HG03439 (cell line): ENCODE measurements at regions not wholly inside any gene's neighbourhood (a gene's known extent, or its start where the extent isn't known, plus 50 kb on each side); places are given as distances from the start of the nearest gene placed in this dataset.
"Not testable (repeated sequence)": the region's sequence is repeated elsewhere in the genome, so short reads cannot be mapped to it uniquely, and the experiment has no call there.

Source experiments
- ATAC-seq: cut with Tn5 transposase; IDR thresholded peaks from one replicate; pipeline ENCODE4 v1.9.1; 2021; ENCODE audit warnings: mild to moderate bottlenecking, moderate library complexity; ENCODE audit not compliant: unreplicated experiment

- no peak for ATAC-seq
Measured at GRCh38 chr11:41519696-41520095, 60.2 kb upstream of the LRRC4C start.

DNA sequence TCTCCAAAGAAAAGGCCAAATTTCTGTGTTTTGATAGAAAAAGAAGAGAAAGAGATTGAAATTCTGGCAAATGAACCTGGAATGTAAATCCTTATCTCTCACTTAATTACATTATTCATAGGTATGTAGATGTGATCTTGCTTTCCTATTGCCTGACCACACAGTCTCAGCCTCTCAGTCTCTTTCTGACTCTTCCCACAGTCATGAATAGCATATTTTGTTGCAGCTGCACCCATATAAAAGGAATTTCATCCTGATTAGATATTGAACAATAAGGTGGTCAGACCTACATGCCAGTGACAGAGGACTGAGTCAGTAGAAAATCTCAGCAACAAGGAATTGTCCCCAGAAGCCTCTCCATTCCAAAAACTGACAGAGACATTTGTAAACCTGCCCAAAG lies 62.9 kb upstream of the LRRC4C start:
- no peak for ATAC-seq

GRCh38 chr11:41522899-41523672 lies 63.6 kb upstream of the LRRC4C start:
- ATAC-seq: no peak

DNA sequence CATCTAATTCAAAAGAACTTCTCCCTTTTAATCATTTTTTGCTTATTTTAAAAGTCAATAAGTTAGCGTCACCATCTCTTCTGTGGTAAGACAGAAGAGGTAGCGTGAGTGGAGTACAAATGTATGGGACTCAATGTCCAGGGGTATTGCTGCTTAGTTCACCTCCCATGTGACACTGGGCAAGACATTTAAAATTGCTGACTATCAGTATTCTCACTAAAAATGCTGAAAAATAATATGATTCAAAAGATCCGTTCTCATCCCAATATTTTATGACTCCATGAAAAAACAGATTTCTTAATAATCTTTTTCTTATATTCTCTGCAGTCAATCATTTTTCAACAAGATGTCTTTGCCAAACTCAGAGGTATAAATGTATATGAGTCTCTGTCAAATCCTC lies 68.1 kb upstream of the LRRC4C start:
- no peak for ATAC-seq

GRCh38 chr11:41532413-41532812 lies 73.0 kb upstream of the LRRC4C start:
- ATAC-seq: no peak

DNA sequence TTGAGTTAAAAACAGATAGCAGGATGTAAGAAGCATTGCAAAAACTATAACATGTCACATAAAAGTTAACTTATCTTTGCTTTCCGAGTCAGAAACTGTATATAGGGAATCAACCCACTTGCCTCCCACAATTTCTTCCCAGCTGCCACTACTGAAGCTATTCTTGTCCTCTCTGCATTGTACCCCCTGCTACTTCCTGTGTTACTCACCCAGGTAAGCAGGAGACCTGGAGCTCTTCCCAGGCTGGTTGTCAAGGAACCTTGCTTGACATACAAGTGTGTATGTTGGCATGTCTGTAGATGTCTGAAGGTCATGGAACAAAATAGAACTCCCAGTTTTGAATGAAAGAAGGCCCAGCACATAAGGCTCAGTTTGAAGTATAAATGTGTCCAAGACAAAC lies 74.3 kb upstream of the LRRC4C start:
- ATAC-seq: no peak

DNA sequence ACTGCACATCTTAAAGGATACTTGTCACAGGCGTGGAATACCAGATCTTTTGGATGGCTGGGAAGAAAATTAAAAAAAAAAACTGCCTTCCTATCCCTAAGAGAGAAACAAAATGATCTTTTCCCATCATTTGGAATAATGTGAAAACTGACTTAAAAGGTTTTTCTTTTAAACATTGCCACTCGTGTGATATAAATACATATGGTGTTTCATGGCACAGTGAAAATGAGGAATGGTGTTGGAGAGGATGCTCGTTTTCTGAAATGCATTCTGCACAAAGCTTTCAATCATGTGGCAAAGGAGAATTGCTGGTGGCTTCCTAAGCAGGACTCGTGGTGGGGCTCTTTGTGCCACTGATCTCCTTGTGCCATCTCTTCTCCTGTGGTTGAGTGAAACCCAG lies 74.9 kb upstream of the LRRC4C start:
- no peak for ATAC-seq

DNA sequence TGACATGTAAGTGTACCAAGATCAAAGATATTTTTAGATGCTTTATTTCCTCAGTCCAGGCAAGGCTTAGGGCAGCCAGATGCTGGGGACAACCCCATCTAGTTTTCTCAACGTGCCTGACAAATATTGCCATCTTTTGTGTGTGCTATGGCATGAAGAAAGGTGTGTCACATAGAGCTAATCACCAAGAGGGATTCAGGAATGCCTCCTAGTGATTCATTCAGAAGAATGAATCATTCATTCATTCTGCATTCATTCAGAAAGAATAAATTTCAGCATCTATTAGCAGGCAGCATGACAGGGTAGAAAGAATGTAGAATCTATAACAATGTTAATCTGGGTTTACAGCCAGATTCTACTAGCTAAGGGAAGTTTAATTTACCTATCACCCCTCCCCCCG lies 75.4 kb upstream of the LRRC4C start:
- ATAC-seq: no peak

DNA sequence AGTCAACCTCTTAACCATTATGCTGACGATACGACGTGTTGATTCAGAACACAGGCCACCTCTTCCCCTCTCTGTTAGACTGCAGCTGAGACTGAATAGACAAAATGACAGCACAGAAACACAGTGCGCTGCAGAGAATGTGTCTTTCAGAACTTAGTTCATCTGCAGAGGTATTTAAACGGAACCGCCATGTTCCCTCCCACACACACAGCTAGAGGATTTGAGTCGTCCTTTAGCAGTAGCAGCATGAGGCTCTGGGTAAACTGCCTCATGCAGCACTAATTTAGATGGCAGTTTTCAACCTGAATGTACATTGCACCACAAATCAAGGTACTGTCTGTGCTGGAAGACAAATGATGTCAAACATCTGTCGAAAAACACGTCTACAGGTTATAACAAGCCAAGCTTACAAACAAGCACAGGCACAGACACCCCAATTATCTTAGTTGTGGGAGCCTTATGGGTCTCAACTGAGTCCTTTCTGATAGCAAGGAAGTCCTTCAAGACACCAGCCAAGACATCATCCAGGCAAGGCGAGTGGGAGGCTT lies 76.6 kb upstream of the LRRC4C start:
- no peak for ATAC-seq

DNA sequence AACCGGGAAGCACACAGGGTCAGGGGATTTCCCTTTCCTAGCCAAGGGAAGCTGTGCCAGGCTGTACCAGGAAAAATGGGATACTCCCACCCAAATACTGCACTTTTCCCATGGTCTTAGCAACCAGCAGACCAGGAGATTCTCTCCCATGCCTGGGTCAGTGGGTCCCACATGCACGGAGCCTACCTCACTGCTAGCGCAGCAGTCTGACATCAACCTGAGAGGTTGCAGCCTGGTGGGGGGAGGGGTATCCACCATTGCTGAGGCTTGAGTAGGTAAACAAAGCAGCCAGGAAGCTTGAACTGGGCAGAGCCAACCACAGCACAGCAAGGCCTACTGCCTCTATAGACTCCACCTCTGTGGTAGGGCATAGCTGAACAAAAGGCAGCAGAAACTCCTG lies 85.5 kb upstream of the LRRC4C start:
- ATAC-seq: not testable (repeated sequence)

GRCh38 chr11:41578421-41579051 lies 119.1 kb upstream of the LRRC4C start:
- no peak for ATAC-seq

GRCh38 chr11:41579546-41579945 lies 120.1 kb upstream of the LRRC4C start:
- ATAC-seq: no peak

GRCh38 chr11:41609511-41609910 lies 150.1 kb upstream of the LRRC4C start:
- ATAC-seq: no peak

DNA sequence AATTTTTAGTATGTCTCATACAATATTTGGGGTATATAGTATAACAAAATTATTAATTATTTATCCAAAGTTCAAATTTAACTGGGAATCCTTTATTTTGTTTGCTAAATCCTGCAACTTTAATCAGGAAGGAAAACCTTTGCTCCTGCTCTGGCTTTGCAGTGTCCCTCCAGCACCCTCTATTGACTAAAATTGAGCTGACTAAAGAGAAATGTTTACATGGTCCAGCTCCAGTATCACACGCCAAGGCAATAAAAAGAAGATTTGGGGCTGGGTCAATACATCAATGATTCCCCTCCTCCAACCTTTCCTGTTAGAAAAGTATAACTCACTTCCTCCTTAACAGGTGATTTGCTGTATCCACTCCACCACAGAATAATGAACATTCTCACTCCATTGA lies 153.0 kb upstream of the LRRC4C start:
- ATAC-seq: no peak

DNA sequence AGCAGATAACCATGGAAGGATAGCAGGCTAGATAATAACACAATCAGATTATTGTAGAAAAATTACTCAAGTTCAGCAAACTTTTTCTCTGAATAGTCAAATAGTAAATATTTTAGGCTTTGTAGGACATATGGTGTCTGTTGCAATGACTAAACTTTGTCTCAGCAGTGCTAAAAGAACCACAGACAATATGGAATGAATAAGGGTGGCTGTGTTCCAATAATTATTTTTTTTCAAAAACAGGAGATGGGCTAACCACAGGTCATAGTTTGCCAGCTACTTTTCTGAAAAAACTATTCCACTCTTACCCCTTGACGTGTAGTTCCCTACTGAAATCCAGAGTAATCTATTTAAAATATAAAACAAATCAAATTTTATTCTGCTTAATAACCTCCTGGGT lies 153.9 kb upstream of the LRRC4C start:
- ATAC-seq: no peak

DNA sequence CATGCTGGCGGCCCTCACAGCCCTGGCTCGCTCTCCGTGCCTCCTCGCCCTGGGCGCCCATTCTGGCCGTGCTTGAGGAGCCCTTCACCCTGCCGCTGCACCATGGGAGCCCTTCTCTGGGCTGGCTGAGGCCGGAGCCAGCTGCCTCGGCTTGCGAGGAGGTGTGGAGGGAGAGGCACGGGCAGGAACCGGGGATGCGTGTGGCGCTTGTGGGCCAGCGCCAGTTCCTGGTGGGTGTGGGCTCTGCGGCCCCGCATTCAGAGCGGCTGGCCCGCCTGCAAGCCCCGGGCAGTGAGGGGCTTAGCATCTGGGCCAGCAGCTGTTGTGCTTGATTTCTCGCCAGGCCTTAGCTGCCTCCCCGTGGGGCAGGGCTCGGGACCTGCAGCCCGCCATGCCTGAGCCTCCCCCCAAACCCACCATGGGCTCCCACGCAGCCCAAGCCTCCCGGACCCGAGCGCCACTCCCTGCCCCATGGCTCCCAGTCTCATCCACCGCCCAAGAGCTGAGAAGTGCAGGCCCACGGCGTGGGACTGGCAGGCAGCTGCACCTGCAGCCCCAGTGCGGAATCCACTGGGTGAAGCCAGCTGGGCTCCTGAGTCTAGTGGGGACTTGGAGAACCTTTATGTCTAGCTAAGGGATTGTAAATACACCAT lies 163.4 kb upstream of the LRRC4C start:
- no peak for ATAC-seq

GRCh38 chr11:41659985-41660384 lies 200.5 kb upstream of the LRRC4C start:
- no peak for ATAC-seq

- ATAC-seq: no peak
Measured at GRCh38 chr11:41660585-41660984, 201.1 kb upstream of the LRRC4C start.

DNA sequence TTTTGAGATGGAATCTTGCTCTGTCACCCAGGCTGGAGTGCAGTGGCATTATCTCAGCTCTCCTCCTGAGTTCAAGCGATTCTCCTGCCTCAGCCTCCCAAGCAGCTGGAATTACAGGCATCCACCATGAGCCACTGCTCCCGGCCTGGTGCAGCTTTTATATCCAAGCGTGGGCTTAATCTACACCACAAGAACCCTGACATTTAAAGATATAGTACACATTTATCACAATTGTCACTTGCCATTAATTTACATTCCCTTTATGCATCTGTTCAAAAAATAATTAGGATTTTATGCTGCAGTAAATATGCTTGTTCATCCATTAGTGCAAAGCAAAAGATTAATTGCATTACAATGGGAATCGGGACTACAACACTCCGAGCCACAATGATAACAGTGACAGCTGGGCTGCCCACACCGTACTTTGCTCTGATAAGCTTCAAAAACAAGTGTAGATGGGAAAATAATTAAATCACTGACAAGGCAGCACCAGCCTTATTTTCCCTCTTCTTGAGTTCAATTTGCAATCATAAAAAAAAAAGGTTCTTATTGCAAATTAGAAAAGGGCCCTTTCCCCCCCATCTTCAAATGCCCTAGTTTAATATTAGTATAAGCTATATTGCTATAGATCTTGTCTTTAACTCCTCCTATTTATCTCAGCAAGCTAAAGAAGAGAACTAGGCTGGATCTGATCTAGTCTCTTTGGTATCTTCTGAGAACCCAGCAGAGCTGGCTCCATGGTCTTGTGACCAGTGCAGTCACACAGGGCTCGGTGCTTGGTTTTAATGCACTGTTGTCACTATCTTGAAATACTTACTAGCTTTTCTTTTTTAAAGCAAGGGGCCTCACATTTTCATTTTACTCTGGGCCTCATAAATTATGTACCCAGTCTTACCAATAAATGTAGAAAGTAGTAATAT lies 206.2 kb upstream of the LRRC4C start:
- no peak for ATAC-seq

GRCh38 chr11:41666951-41667653 lies 207.7 kb upstream of the LRRC4C start:
- ATAC-seq: no peak
